Liver (tissue), 3 donors: ENCODE measurements at regions not wholly inside any gene's neighbourhood (a gene's known extent, or its start where the extent isn't known, plus 50 kb on each side); places are given as distances from the start of the nearest gene placed in this dataset.

Experiments
- CTCF ChIP-seq: fragments of 150-350 bp; IDR thresholded peaks from 2 replicates; pipeline ENCODE4 v1.5.1; 2017; ENCODE audit warnings: improper control_type of control experiment, low read depth, low read length; ENCODE audit not compliant: missing input control
- EGR1 ChIP-seq, 2 donors: IDR thresholded peaks; 2 replicates each; pipeline ENCODE4 v1.6.1; 2016 to 2018; ENCODE audit warnings: antibody characterized with exemption in 2 of 2, low read depth in 2 of 2
- GABPA ChIP-seq, 2 donors: IDR thresholded peaks in 1 of 2; conservative IDR thresholded peaks in 1 of 2; 2 replicates each; pipeline ENCODE4 v1.6.1; 2016; ENCODE audit warnings: antibody characterized with exemption in 2 of 2, mild to moderate bottlenecking in 1 of 2, moderate library complexity in 1 of 2
- MAX ChIP-seq: IDR thresholded peaks from 2 replicates; pipeline ENCODE4 v1.6.1; 2016; ENCODE audit warnings: antibody characterized with exemption
- SP1 ChIP-seq: IDR thresholded peaks from 2 replicates; pipeline ENCODE4 v1.6.1; 2018; ENCODE audit warnings: antibody characterized with exemption, mild to moderate bottlenecking
- TAF1 ChIP-seq: conservative IDR thresholded peaks from 2 replicates; pipeline ENCODE4 v1.6.1; 2016; ENCODE audit warnings: antibody characterized with exemption, mild to moderate bottlenecking
- YY1 ChIP-seq: IDR thresholded peaks from 2 replicates; pipeline ENCODE4 v1.6.1; 2016; ENCODE audit warnings: antibody characterized with exemption, mild to moderate bottlenecking
- ZBTB33 ChIP-seq: IDR thresholded peaks from 2 replicates; pipeline ENCODE4 v1.6.1; 2016; ENCODE audit warnings: antibody characterized with exemption
- donor health status: healthy.
- donor health status: healthy.

GRCh38 chr15:38059665-38060064 is 125.2 kb downstream of the TMCO5A start:
- no peak for TF ChIP-seq EGR1 (IDR thresholded peaks at IDR 0.05; ENCODE audit: low read depth in 2 of 2)
- TF ChIP-seq CTCF, result no peak
- TF ChIP-seq MAX, result no peak
- no peak for TF ChIP-seq ZBTB33
- no peak for TF ChIP-seq SP1
- TF ChIP-seq YY1, result no peak
- no peak for TF ChIP-seq TAF1
- no peak for TF ChIP-seq GABPA (IDR thresholded peaks at IDR 0.05 in 1 of 2, conservative IDR thresholded peaks at IDR 0.05 in 1 of 2)
